ENCODE measurements at regions not wholly inside any gene's neighbourhood (a gene's known extent, or its start where the extent isn't known, plus 50 kb on each side); places are given as distances from the start of the nearest gene placed in this dataset.
A peak's percentile ranks its signal among the peaks of the same experiment; 100 is the strongest.

DNA sequence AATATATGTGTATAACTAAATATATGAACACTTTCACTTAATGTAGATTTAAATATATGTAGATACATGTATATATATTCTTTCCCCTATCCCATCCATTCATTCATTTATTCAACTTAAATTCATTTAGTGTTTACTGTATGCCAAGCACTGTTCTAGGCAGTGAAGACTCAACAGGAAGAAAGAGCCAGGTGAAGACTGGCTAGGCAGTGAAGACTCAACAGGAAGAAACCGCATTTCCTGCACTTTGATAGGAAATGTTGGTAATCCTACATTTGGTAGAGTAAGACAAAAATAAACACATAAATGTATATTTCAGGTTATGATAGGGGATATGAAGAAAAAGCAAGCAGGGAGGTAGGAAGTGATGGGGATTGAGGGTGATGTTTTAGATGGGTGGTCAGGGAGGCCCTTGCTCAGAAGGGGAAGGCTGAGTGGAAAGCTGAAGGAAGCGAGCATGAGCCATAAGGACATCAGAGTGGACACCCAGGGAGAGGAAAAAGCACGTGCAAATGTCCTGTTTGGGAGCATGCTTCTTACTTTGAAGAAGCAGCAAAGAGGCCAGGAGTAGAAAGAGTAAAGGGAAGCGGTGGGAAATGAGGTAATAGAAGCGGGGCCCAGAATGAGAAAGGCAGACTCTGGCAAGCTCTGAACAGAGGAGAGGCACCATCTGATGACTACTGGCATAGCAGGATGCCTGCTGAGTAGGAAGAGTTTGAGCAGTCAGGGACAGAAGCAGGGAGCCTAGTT lies 227.8 kb upstream of the MAP3K1 start:
- DNase-seq, result no peak

DNA sequence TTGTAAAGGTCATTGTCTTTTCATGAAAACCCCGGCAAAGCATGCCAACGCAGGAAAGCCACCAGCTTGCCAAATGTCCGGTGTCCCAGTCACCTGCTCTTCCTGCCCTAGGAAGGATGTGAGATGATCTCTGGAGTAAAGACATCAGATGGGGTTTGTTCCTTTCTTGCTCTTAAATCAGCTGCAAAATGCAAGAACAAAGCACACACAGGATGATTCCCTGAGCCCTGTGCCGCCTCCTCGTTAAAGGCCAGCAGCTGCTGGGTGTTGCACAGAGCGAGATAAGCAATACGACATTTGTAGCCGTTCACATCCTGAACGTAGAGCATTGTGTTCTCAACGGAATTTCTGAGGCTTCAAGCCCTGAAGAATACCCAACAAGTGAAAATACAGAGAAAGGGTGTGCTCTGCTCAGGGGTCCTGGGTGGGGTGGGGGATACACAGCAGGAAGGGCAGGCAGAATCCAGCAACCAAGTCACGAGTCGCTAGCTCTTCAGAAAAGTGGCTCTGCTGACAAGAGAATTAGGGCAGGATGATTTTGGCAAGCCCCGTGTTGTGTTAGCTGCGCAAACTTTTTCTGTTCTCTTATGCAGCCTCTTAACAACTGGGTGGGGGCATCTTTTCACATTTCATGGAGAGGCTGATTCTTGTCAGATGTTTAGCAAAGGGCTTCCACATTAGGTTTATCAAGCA lies 229.2 kb upstream of the MAP3K1 start:
- peak; percentile 52 for DNase-seq

DNA sequence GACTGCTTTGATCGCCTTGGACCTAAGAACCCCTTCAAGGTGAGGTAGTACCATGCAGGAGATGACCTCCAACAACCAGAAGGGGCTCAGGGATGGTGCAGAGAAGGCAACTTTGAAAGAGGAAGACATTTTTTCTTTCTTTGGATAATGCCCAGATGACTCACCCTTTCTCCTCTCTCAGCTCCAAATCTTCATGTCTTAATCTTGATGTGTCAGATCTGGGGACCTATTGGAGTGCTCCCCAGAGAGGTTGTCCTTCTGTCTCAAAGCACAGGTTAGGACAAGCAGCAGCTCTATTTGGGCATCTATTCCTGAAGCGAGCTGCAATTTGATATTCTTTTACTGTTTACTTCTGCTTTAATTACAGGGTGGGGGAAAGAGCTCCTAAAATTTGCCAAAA lies 229.9 kb upstream of the MAP3K1 start:
- no peak for DNase-seq

DNA sequence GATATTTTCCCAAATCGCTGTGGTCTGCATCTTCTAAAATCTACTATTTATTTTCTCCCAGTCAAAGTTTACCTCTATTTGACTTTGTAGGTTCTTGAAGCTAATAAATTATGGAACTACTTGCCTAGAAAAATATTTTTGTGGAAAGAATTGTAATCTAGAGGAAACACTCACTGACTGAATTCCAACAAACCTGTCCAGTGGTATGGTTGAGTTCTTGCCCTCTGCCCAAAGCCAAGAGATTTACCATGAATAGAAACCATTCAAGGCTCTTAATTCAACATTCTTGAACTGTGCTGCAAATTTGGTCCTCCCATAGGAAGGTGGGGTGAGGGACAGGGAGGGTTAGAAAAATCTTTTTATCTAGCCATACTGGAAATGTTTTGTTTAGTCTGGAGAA lies 233.9 kb upstream of the MAP3K1 start:
- DNase-seq, result no peak

DNA sequence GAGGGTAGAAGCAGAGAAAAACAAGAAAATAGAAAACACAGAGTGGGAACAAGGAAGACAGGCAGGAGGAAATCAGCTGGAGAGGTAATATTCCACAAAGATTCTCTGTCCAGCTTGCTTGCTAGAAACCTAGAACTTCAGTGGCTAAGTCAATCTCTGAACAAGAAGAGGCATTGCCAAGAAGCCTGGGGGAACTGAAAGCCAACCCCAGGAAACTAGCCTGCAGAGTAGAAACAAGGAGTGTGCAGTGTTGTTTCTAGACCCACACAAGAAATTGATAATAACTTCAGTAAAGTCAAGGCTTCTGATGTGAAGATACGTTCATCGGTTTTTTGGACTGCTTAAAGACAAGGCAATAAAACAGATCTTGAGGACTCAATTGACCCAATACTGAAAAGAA lies 234.5 kb upstream of the MAP3K1 start:
- DNase-seq, result no peak

DNA sequence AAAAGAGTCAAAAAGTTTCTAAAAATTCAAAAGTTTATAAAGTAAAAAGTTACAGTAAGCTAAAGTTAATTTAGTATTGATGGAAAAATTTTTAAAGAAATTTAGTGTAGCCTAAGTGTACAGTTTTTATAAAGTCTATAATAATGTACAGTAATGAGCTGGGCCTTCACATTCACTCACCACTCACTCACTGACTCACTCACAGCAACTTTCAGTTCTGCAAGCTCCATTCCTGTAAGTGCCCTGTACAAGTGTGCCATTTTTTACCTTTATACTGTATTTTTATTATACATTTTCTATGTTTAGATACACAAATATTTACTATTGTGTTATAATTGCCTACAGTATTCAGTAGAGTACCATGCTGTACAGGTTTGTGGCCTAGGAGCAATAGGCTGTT lies 239.5 kb upstream of the MAP3K1 start:
- no peak for DNase-seq

DNA sequence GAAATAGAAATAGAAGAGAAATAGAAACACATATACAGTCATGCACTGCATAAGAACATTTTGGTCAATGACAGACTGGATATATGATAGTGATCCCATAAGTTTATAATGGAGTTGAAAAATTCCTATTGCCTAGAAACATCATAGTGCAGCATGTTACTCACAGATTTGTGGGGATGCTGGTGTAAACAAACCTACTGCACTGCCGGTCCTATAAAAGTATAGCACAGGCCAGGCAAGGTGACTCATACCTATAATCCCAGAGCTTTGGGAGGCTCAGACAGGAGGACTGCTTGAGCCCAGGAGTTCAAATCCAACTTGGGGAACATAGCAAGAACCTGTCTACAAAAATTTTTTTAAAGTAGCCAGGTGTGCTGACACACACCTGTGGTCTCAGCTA lies 240.6 kb upstream of the MAP3K1 start:
- DNase-seq, result no peak

DNA sequence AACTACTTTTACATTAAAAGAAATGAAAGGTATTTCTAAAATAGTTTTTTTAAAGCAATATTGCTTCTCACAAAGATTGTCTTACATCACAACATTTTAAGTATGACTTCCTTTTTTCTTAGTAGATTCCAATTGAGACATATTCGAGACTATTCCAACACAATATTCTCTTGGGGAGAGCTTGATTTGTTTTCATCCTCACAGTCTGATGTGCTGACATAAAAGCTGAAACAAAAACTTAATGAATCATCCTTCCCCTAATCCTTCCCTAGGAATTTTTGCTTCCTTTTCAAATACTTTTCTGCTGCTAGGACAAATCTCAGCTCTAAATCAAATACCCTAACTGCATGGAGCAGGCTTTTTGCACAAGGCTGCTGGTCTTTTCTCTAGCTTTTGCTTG lies 245.8 kb upstream of the MAP3K1 start:
- no peak for DNase-seq

DNA sequence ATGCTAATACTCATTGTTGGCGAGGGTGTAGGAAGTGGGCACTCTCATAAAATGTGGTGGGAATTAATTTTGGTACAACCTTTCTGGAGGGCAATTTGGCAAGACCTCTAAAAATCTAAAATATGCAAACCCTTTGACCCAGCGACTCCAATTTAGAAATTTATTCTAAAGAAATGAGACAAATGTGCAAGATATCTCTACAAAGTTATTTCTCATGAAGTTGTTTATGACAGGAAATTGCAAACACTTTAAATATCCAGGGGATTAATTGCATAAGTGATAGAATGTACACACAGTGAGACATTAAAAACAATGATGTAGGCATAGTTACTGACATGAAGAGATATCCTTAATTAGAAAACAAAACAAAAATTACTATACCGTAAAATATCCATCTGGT lies 246.3 kb upstream of the MAP3K1 start:
- no peak for DNase-seq

DNA sequence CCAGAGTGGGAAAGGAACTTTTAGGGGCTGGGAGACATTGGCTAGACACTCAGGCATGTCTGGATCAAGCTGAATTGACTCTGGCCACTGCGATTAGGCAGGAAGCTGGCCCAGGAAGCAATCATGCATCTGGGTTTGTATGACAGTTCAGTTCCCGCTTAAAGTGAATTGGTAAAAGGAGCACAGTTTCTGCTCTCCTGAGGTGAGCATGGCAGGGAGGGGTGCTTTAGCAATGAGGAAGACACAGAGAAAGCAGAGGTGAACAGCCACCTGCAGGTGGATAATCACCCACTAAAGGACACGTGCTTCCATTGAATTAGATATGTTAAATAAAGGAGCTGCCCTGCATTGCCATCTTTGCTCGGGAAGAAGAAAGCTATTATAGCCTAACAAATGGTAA lies 248.1 kb upstream of the MAP3K1 start:
- no peak for DNase-seq

DNA sequence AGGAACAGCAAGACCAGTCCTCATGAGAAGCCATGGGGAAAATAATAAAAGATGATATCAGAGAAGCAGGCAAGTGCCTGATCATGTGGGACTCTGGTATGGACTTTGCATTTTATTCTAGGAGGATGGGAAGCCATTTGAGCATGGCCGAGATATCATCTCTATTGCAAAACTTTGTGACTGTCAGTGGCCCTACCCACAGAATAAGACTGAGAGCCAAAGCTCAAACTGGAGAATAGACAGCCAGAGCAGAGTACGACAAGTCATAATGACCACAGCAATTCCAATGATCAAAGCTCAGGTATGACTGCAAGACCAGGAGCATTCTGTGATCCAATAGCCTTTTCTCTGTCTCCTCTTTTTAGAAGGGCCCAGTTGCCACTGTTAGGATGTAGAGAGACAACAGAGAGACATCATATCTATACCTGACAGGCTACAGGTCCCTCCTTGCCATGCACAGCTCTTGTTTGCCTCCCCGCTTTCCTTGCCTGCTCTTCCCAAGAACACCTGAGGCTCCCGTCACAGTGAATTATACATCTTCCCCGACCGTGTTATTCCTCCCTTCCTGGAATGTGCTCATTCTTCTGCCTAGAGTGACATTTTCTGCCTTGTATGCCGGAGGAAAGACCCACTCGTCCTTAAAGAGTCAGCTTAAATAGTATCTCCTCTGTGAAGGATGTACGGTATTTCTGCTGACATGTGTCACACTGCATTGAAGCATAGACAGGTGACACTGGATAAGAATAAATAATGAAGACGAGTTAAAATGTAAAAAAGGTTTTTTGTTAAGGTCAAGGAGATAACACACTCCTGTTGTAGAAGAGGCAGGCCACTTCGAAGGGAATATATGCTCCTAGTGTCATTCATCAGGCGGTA lies 248.7 kb upstream of the MAP3K1 start:
- no peak for DNase-seq

DNA sequence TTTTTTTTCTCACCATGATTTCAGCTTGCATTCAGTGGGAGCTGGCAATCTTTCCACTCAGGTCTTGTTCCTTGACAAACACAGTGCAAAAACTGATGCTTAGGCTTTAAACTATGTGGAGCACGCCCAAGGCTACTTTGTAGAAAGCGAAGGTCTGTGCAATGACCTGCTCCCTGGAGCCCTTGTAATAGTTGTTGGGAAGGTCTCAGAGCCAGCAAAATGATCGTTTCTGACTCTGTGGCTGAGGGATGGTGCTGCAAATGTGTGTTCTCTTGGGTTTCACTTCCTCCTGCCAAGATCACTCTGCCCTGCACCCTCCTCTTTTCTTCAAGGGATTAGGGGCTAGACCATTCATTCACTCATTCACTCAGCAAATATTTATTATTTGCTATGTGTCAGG lies 249.7 kb upstream of the MAP3K1 start:
- DNase-seq, result no peak

DNA sequence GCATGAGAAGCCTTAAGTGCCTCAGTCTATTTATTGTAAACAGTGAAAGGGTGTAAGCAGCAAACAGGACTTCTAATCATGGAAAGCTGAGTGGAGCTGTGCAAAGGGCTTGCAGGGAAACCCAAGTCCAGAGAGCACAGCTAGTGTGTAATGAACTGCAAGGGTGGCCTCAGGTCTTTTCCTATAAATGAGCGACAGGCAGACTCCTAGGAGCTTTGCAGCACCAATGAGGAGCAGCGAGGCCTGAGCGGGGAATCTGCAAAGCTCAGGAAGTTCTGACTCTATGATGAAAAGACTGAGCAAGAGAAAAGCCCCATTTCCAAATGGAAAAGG lies 250.1 kb upstream of the MAP3K1 start:
- no peak for DNase-seq

DNA sequence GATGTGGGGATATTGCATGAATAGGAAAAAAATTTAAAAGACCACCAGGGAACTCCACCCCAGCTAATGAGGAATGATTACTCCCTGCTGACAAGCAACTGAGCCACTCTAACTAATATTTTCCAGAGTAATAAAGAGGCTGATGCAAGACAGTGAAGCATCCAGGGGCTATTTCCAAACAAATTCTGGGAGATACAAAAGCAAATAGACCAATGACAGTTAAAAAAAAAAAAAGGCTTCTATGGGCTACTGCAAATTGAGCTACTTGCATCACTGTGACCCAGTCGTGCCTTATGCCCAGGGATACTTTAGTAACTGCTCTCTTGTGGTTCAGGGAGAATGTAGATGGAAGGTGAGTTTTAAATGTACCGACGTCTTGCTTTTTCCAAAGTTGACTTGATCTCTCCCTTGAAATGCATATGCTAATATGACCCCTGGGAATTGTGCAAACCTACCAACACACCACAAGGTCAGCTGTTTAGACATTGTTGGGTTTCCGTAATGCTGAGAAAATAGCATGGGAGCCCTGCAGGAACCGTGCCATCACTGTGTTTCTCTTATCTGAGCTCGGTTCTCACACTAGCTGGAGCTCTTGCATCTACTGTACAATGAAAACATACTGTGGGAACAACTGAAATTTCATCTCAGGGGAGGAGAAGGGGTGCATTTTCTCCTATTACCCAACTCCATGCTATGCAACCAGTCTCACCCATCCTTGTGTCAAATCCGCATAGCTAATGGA lies 250.6 kb upstream of the MAP3K1 start:
- DNase-seq, result no peak

DNA sequence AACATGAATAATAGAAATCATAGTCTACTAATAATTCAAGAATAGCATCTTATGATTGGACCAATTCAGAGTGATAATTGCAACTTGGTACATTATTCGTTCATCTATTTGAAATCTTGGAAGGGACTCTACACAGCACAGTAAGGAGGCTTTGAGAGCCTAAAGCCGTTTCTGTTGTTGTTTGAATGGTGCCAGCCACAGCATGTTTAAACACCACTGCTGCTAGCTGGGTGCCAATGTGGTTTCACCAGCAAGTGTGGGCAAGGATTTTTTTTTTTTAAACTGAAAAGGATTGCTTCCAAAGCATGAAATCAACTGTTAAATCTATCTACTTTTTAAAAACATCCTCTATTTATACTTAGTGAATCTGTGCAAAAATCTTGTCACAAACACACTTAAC lies 253.9 kb upstream of the MAP3K1 start:
- no peak for DNase-seq

DNA sequence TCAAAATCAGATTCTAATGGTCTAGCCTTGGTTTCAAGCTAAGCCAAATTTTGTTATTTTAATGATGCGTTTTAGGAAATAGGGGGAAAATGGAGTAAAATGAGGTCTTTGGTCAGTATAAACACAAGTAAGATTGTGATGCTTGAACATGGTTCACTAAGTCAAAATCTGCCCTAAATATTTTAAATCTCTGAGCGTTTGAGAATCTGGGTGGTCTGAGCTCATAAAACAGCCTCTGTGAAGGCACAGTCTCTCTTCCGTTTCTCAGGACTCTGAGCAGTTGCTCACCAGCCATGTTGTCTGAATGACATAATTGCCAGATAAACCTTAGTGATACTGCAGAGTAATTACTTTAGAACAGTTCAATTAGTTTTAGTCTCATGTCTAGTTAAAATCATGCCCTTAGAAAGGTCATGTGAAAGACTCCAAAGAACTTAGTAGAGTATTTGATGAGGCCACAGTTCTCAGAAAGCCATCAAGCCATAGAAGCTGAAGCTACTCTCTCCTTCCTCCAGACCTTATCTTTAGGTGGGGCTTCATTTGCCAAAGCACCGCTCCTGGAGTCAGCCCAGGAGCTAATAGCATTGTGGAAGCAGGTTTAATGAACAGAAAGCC lies 257.1 kb upstream of the MAP3K1 start:
- DNase-seq, result no peak

DNA sequence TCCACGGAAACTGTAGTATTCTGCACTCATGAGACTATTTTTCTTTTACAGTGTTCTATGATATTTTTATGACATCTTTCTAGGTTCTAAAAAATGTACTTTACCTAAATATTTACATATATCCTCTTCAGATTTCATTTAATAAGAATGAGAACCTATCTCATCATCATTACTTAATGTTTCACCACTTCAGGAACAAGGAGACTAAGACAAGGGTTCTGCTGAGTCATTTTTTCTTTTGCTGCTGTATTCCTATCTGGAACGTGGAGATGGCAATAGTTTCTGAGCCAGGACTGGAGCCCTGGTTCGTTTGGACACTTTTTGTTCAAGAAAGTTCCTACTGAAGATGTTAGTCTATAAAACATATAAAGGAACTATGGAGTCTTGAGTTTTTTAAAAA lies 258.2 kb upstream of the MAP3K1 start:
- no peak for DNase-seq

DNA sequence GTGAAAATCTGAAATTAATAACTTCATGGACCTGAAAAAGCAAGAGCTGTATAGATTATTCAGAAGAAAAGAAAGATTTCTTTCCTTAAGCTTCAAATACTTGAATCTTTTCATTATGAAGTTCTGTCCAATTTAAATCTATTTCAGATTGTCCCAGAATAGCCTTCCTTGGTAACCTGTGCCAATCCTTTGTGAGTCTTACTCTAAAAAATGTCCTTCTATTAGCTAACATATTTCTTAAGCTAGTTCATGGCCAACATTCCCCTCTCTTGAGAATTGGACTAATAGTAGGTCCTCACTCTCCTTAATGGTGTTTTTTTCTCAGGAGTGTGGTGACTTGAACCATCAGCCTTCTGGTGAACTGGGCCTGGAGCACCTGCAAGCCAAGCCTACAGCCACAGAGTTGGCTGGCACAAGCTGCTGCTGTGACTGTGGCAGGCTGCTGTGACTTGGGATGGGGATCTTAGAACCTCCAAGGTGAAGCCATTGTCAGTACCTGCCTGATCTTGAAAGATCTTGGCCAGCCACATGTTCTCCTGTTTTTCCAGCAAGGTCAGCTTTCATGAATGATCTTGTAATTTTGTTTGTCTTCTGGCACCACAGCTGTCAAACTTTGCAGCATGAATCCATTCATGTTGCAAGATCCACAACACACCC lies 262.6 kb upstream of the MAP3K1 start:
- no peak for DNase-seq

DNA sequence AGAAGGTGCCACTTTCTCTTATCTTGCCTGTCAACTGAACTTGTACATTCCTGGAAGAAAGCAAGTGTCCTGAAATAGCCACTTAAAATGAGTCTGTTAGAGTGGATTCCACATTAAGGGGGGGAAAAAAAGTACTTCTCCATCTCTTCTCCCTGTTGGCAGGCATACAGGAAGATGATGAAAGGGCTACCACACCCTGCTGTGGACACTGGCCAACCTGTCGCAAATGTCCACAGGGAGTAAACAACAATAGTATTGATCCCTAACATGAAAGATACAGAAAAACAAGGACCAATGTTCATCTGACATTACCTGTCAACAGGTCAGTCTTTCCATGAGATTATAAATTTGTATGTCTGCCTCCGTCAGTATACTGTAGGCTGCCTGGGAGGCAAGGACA lies 265.1 kb upstream of the MAP3K1 start:
- DNase-seq, result no peak

DNA sequence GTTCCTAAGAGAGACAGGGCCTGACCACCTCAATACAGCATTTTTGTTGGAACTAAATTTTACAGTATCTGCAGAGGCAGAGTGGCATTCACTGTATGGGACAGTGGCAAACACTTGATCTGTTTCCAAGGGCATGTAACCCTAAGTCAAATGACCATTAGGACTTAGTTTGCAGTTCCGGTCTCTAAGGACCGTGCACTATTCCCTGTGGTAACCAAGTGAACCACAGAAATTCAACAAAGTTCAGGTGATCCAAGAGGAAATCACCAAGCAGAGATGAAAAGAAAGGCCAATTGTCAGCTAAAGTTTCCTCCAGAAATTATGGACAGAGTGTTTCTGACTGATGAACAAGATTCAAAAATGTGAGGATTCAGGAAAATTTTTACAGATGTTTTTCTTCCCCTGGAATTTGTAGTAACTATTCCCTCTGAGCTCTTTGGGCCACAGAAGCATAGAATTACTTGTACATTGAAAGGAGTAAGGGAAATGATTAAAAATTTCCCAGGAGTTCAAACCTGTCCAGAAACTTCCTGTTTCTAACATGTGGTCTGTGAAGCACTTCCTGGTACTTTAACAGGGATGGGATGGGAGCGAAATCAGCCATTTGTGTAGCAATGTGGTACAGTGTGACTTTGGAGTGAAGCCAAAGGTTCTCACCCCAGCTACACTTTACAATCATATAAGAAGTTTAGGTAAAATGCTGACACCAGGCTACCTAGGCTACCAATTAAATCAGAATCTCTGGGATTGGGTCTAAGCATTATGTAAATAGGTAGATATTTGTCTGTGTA lies 266.1 kb upstream of the MAP3K1 start:
- no peak for DNase-seq

DNA sequence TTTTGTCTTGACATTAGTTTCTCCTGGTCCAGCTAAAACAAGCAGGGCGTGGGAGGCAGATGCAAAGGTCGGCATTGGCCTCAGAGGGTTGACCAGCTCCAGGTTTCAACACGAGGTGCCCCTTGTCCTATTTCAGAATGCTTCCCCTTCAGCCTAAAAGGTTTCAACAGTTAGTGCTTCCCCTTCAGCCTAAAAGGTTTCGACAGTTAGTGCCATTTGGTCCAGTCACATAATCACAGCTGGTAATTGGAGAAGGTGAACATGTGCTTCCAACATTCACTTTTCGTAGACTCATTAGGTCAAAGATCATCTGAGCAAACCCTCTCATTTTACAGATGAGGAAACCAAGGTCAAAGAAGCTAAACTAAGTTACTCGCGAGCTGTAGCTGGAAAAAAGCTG lies 270.3 kb upstream of the MAP3K1 start:
- DNase-seq, result no peak

Data from right kidney (tissue), 1 donor.